ENCODE measurements at regions not wholly inside any gene's neighbourhood (a gene's known extent, or its start where the extent isn't known, plus 50 kb on each side); places are given as distances from the start of the nearest gene placed in this dataset.
"Not testable (repeated sequence)": the region's sequence is repeated elsewhere in the genome, so short reads cannot be mapped to it uniquely, and the experiment has no call there.

- DNase-seq: no peak
These were observed 398.3 kb upstream of the NAALADL2 start for GRCh38 chr3:174460831-174461230.

DNA sequence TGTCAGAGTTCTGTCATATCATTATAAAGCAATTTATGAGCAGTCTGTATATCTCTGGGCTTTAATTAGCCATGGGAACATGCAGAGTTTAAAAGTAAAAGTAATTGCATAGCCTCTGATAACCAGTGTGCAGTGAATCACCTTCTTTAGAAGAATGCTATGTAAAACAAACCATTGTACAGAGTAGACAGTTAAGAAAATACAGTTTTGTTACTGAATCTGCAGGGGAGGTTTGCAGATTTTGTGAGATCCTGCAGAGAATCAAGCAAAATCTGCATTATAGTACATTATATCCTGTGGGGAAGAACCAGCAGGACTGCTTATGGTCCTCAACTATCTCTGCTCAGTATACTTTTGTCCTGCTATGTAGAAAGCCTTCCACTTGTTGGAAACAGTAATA is 396.2 kb upstream of the NAALADL2 start:
- DNase-seq: no peak

DNA sequence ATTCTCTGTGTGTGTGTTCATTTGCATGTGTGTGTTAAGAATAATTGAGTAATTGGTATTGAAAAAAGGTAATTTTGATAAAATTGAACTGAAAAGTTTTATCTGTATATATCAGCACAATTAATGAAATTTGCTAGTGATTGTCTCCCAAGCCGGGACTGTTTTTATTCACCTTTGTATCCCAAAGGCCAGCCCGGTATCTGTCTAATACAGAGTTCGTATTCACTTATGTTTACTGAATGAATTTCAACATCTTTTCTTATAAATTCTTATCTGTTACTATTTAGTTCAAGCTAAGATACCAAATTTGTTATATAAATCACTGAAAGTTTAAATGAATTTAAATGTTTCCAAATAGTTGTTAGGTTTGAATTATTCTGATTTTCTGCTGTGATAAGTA is 394.0 kb upstream of the NAALADL2 start:
- no peak for DNase-seq

GRCh38 chr3:174466471-174467054 is 392.6 kb upstream of the NAALADL2 start:
- DNase-seq: no peak

DNA sequence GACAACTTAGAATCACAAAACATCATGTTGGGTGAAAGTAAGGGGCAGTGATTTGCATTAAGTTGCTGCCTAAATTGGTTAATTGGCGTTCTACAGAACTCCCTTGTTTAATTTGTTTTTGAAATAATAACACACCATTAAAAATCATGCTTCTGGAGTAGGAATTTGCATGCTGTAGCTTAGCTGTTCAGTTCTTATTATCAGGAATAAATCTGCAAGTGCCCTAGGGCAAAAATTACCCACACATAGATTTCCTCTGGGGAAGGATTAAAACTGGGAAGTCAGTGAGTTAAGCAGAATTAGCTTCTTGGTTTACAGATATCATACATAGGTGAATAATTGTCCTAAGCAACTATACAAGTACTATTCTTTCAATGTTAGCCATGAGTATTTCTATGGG is 381.6 kb upstream of the NAALADL2 start:
- DNase-seq: no peak

DNA sequence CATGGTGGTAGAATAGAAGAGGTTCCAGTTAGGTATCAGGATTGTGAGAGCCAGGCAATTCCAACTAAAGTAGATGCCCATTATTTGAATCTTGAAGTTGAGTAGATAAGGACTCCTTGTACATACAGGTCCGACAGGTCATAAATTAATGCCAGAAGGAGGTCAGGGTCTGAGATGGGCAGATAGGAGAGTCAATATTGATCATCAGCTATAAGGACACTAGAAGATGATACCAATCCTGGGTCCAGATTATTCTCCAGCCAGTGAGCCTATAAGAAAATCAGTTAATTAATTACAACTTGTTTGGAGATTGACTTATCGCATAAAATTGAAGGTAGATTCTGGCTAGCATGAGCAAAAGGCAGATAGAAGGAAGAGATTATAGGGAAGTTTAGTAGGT is 378.4 kb upstream of the NAALADL2 start:
- no peak for DNase-seq

DNA sequence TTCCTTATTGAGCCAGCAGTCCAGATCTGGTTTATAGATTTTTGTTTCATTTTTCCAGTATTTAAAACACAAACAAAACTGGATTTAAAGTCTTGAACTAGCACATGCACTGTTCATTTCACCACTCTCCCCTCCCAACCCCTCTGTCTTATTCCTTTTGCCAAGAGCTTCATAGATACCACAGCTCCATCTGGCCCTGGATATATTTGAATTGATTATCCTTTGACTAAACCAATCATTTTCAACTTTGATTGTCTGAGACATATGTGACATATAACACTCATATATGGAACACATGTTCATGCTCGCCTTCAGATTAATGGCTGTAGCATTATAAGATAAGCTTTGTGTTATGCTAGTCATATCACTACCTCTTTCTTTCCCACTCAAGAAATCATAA is 376.6 kb upstream of the NAALADL2 start:
- DNase-seq: no peak

GRCh38 chr3:174483254-174483653 is 375.9 kb upstream of the NAALADL2 start:
- DNase-seq: no peak

DNA sequence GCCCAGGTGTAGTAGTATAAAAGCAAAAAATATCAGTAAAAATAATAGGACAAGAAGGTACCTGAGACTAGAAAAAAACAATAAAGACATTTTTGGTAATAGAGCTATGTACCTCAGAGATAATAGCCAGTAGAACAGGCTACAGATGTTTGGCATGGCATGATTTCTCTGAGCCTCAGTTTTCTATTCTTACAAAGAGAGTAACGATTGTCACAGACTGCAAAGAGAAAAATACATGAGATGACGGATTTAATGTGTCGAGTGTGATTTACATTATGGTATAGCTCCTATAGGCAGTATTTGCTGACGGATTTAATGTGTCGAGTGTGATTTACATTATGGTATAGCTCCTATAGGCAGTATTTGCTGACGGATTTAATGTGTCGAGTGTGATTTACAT is 375.3 kb upstream of the NAALADL2 start:
- not testable (repeated sequence) for DNase-seq

DNA sequence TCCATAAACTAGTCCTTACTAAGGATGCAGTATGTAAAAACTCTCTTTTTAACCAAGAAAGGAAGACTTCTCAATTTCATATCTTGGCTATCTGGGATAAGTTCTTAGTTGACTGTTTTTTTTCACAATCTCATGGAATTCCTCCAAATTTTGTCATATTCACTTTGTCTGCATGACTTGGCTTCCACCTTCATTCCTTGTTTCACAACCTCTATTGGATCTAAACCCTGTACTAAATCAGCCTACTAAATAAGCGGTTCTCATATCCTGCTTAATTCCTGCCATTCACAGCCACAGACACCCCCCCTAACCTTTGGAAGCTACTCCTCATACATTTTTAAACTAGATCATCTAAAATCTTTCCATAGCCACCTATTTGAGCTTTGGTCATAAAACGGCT is 370.6 kb upstream of the NAALADL2 start:
- no peak for DNase-seq

- no peak for DNase-seq
These were observed 363.8 kb upstream of the NAALADL2 start for GRCh38 chr3:174495311-174495710.

DNA sequence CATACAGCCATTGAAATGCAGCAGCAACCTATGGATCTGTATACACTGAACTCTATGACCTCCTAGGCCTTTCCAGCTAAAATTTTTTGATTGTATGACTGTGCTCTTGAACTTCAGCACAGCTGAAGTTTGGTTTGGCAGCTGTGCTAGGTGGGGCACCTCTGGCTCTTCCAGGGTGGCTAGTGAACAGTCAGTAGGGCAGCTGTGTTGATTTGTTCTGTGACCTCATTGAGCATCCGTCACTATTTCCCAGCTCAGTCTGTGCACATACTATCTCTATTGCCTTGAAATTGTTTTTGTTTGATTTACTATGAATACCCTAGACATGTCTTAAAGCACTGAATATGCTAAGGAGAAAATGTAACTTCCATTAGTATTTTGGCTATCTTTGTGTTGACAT is 363.2 kb upstream of the NAALADL2 start:
- DNase-seq: no peak

- no peak for DNase-seq
These were observed 360.5 kb upstream of the NAALADL2 start for GRCh38 chr3:174498638-174499037.

DNA sequence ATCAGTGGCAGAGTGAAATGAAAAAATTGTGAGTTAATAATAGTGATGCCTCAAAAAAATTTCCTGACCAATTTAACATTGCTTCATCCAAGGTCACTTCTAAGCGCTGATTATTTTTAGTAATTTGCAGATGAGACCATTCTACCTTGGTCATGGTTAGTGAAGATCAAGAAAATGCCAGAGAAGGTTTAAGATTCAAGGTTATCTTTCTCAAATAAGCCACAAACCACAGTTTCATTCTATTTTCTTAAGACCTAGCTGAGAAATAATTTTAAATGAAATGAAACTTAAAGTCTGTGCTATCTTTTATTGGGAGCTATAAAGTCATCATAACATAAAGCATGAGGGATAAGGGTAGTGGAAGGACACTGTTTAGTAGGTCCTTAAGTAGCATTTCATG is 353.9 kb upstream of the NAALADL2 start:
- DNase-seq: no peak

DNA sequence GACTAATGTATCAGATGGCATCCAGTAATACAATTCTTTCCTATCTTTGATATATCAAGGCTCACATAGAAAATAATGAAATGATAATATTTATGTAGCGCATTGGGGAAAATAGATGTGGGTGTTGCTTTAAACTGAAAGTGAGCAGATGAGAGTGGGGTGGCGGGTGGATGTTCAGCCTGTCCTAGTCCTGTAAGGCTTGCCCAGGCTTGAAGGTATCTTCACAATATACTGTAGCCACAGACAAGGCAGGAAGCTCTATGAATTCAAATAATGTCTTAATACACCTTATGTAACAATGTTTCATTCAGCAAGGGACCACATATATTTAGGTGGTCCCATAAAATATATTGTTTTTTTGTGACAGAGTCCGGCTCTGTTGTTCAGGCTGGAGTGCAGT is 334.9 kb upstream of the NAALADL2 start:
- no peak for DNase-seq

GRCh38 chr3:174529298-174529697 is 329.8 kb upstream of the NAALADL2 start:
- no peak for DNase-seq

- DNase-seq: no peak
These were observed 327.7 kb upstream of the NAALADL2 start for GRCh38 chr3:174531262-174531982.

DNA sequence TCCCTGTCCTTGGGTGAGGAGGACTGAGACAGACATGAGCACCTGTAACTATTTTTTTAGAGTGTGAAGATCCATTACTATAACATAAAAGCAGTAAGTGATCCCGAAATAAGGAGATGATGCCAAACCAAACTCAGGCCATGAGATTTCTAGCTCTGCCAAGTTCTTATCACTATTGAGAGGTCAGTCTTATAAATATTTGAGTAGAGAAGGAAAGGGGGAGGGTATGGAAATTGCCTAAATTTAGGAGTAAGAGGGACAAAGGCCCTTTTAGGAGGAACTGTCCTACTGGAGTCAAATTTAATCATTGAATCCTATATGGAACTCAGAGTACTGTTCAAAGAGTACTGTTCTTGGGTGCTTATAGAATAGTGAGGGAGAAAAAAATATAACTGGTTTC is 326.9 kb upstream of the NAALADL2 start:
- DNase-seq: no peak

DNA sequence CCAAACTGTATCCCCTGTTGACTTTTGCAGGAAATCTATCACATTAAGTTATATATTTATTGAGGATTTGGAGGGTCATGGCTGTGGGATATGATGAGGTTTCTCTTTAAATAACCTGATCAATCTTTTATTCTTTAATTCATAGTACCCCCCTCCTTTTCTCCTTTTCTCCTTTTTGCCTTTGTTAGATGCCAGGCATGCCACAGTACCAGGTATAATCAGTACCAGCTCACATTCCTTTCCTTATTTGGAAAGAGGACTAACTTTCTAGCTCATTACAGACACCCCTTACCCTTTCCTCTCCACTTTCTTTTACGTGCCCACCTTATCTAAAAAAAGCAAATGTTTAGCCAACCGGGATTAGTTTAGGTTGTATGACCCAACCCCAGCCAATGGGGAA is 326.4 kb upstream of the NAALADL2 start:
- DNase-seq: no peak

- DNase-seq: no peak
These were observed 325.8 kb upstream of the NAALADL2 start for GRCh38 chr3:174533286-174533685.

DNA sequence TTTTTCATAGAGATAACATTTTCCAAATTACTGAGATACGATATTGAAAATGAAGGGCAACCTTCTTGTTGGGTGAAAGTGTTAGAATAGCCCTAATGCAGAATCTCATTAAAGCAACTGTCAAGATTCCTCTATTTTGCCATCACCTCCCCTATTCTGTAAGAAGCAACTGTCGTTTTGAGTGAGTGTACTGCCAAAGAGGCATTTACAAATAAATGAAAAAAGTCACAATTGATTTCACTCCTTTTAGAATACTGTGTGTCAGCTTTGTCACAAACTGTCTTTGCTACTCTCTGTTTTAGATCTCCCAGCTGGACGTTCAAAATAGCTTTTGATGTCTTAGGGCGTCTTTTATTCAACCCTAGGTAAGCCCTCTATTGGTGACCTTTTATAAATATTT is 322.8 kb upstream of the NAALADL2 start:
- DNase-seq: no peak

GRCh38 chr3:174538151-174538550 is 321.0 kb upstream of the NAALADL2 start:
- no peak for DNase-seq

DNA sequence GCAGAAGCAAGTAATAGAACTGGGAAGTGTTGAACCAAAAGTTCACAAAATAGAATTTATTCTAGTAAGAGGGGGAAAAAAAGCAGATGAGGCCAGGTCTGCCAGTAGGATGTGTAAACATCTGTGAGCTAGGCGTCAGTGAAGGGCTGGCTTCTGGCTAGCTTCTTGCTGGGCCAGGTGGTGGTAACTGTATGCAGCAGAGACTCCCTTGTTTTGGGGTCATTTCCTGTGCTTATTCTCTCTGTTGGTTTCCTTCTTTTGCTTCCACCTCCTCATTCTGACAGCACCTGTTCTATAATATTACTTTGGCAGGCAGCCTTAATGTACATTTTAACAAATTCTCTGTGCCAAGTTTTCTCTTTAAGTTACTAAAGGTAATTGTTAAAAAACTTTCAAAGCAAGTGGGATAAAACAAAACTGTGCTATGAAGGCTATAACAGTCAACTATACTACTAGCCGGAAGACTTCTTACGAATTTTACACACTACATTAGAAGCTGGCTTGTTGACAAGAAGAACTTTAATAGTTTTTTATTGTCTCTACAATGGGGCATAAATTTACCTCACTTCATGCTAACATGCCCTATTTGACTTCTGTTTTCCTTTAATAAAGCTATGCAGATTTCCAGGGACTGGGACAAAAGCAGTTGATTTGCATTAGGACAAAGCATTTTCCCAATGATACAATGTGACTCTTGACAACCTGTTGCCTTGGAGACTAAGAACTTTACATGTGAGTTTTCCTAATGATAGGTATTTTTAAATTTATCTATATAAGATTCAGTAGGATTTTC is 318.8 kb upstream of the NAALADL2 start:
- no peak for DNase-seq
